Adrenal gland (tissue), 5 donors: ENCODE measurements at regions not wholly inside any gene's neighbourhood (a gene's known extent, or its start where the extent isn't known, plus 50 kb on each side); places are given as distances from the start of the nearest gene placed in this dataset.

Experiments
- POLR2A ChIP-seq, 2 donors: fragments of 450-650 bp; IDR thresholded peaks; one replicate each; pipeline ENCODE4 v1.6.1; 2017; ENCODE audit warnings: antibody characterized with exemption in 2 of 2, mild to moderate bottlenecking in 2 of 2, moderate library complexity in 1 of 2
- TF ChIP-seq, protein P1 (sequence below), 6 experiments: fragments of 450-650 bp in 4 of 6; fragments of 200-600 bp in 2 of 6; sonication (generic) in 1 of 6; IDR thresholded peaks; 1 replicate in 5 of 6; 2 replicates in 1 of 6; pipeline versions ENCODE4 v1.5.1 to v1.8.0; 2016 to 2021; ENCODE audit warnings: antibody characterized with exemption in 6 of 6, mild to moderate bottlenecking in 2 of 6, moderate library complexity in 1 of 6
- donor health status: DM: no; HTN: no; CAD: no.

DNA sequence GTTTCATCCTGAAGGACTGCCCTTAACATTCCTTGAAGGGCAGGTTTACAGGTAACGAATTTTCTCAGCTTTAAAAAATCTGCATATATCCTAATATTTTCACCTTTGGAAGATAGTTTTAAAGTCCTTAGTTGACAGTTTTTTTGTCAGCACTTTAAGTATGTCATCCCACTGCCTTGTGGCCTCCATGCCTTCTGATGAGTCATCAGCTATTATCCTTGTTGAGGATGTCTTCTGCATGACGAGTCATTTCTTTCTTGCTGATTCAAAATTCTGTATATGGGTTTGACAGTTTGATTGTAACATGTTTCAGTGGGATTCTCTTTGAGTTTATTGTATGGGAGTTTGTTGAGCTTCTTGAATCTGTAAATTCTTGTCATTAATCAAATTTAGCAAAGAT is 500.6 kb downstream of the DISC1 start:
- TF ChIP-seq POLR2A (IDR thresholded peaks at IDR 0.05): no peak
- TF ChIP-seq, protein P1, sequence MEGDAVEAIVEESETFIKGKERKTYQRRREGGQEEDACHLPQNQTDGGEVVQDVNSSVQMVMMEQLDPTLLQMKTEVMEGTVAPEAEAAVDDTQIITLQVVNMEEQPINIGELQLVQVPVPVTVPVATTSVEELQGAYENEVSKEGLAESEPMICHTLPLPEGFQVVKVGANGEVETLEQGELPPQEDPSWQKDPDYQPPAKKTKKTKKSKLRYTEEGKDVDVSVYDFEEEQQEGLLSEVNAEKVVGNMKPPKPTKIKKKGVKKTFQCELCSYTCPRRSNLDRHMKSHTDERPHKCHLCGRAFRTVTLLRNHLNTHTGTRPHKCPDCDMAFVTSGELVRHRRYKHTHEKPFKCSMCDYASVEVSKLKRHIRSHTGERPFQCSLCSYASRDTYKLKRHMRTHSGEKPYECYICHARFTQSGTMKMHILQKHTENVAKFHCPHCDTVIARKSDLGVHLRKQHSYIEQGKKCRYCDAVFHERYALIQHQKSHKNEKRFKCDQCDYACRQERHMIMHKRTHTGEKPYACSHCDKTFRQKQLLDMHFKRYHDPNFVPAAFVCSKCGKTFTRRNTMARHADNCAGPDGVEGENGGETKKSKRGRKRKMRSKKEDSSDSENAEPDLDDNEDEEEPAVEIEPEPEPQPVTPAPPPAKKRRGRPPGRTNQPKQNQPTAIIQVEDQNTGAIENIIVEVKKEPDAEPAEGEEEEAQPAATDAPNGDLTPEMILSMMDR (IDR thresholded peaks at IDR 0.05): no peak
